ENCODE measurements at regions not wholly inside any gene's neighbourhood (a gene's known extent, or its start where the extent isn't known, plus 50 kb on each side); places are given as distances from the start of the nearest gene placed in this dataset.
A peak's percentile ranks its signal among the peaks of the same experiment; 100 is the strongest.
"Not testable (repeated sequence)": the region's sequence is repeated elsewhere in the genome, so short reads cannot be mapped to it uniquely, and the experiment has no call there.

- intact Hi-C loops (cut with DNase I): no loop called here
- DNase-seq (no peak), ATAC-seq (no peak), FAIRE-seq (no peak)
- H3K9me3 ChIP-seq: no peaks in the 10 kb centered on the region
- no peaks in the 10 kb centered on the region for H3K36me3 ChIP-seq
- 69 to 80% methylated on average over 3 of the region's 3 CpGs for WGBS, 2 donors
- H3K27me3 ChIP-seq: no peaks in the 10 kb centered on the region
- no peaks in the 10 kb centered on the region for H3K4me1 ChIP-seq
- TF ChIP-seq CTCF (IDR thresholded peaks at IDR 0.05): no peak
- H3K4me3 ChIP-seq: no peak overlapping the region
- H3K27ac ChIP-seq: no peak overlapping the region
Observed at GRCh38 chr4:134936014-134936413, 734.4 kb upstream of the PABPC4L start.

- Histone ChIP-seq H3K9me3 (no peaks in the 10 kb centered on the region), H3K27me3 (no peaks in the 10 kb centered on the region), H3K4me3 (no peak overlapping the region), H3K27ac (no peak overlapping the region), H3K4me1 (no peaks in the 10 kb centered on the region), H3K36me3 (no peaks in the 10 kb centered on the region)
- no peak for DNase-seq
- ATAC-seq: peak in 1 of 4 donors; percentile 48
- 33 to 58% methylated on average over 2 of the region's 2 CpGs for WGBS, 2 donors
- peak in 1 of 4 donors; percentile 5 for TF ChIP-seq CTCF (IDR thresholded peaks at IDR 0.05)
- FAIRE-seq: no peak
- intact Hi-C loops (cut with DNase I): no loop called here
Observed at GRCh38 chr4:134935320-134935719, 733.7 kb upstream of the PABPC4L start.

GRCh38 chr4:134934036-134934808, 732.6 kb upstream of the PABPC4L start:
- intact Hi-C loops (cut with DNase I): no loop called here
- Histone ChIP-seq H3K27me3 (peaks cover 0 to 2% (median 0%) of the 10 kb centered on the region in 4 donors), H3K4me3 (no peak overlapping the region), H3K36me3 (no peaks in the 10 kb centered on the region), H3K9me3 (no peaks in the 10 kb centered on the region), H3K27ac (no peak overlapping the region), H3K4me1 (no peaks in the 10 kb centered on the region)
- no peak for TF ChIP-seq CTCF (IDR thresholded peaks at IDR 0.05)
- FAIRE-seq: no peak
- 63 to 65% methylated on average over 10 of the region's 10 CpGs for WGBS, 2 donors
- DNase-seq: no peak
- ATAC-seq: no peak

- WGBS, 2 donors: 83 to 85% methylated on average over 2 of the region's 2 CpGs
- DNase-seq: no peak
Observed at GRCh38 chr4:134915355-134915754, 713.8 kb upstream of the PABPC4L start.

GRCh38 chr4:134914250-134914649, 712.7 kb upstream of the PABPC4L start:
- DNase-seq; intact Hi-C loops (cut with DNase I); ATAC-seq; H3K27ac ChIP-seq; FAIRE-seq; H3K36me3 ChIP-seq; H3K4me3 ChIP-seq; H3K4me1 ChIP-seq; H3K9me3 ChIP-seq; H3K27me3 ChIP-seq: not testable (repeated sequence)
- WGBS, 2 donors: 68 to 75% methylated on average over 7 of the region's 7 CpGs

More at GRCh38 chr4:134915355-134915754, 713.8 kb upstream of the PABPC4L start:
- Histone ChIP-seq H3K4me3 (no peak overlapping the region), H3K36me3 (no peaks in the 10 kb centered on the region), H3K9me3 (no peaks in the 10 kb centered on the region), H3K27ac (no peak overlapping the region), H3K4me1 (no peaks in the 10 kb centered on the region), H3K27me3 (peaks cover 0 to 5% (median 0%) of the 10 kb centered on the region in 4 donors)
- intact Hi-C loops (cut with DNase I): no loop called here
- no peak for TF ChIP-seq CTCF (IDR thresholded peaks at IDR 0.05)
- ATAC-seq (no peak), FAIRE-seq (no peak)

All from pancreas (tissue), 10 donors.